Mucosa of descending colon (tissue), 3 donors: ENCODE measurements at regions not wholly inside any gene's neighbourhood (a gene's known extent, or its start where the extent isn't known, plus 50 kb on each side); places are given as distances from the start of the nearest gene placed in this dataset.

ENCODE experiments used
- ATAC-seq: fragments of 200-7000 bp; cut with Tn5 transposase; one replicate; pipeline ENCODE4 v1.9.1; 2020; ENCODE audit warnings: mild to moderate bottlenecking, moderate library complexity
- DNase-seq, 3 donors: peaks; one replicate each; pipeline ENCODE4 v3.0.0-alpha.2; 2020
- H3K36me3 ChIP-seq: fragments of 200-600 bp; one replicate; pipeline ENCODE4 v1.8.0; 2021; ENCODE audit warnings: low read depth, mild to moderate bottlenecking
- H3K4me1 ChIP-seq: fragments of 200-600 bp; one replicate; pipeline ENCODE4 v1.8.0; 2021; ENCODE audit warnings: low read depth, mild to moderate bottlenecking
- H3K4me3 ChIP-seq: fragments of 200-600 bp; one replicate; pipeline ENCODE4 v1.8.0; 2021; ENCODE audit warnings: mild to moderate bottlenecking
- H3K9me3 ChIP-seq: fragments of 200-600 bp; one replicate; pipeline ENCODE4 v1.8.0; 2021; ENCODE audit warnings: mild to moderate bottlenecking
- CTCF ChIP-seq: fragments of 200-600 bp; IDR thresholded peaks from one replicate; pipeline ENCODE4 v1.8.0; 2022; ENCODE audit warnings: antibody characterized with exemption, mild to moderate bottlenecking
- intact Hi-C, 2 donors: fragments of 100-400 bp; cut with DNase I in 1 of 2; cut with micrococcal nuclease in 1 of 2; formaldehyde crosslinking; loops; one replicate each; pipeline versions ENCODE4 v1.11.0 to v1.11.1; 2022; cut with DNase I, micrococcal nuclease
- donor health status: DM: no; HTN: no; CAD: no; lungs with moderate emphysema.
- donor health status: DM: no; HTN: no; CAD: no.
- donor health status: DM: no; HTN: yes; CAD: no.

GRCh38 chr6:148602136-148602535, 144.7 kb upstream of the UST start:
- intact Hi-C loops, result no loop called here
- no peak overlapping the region for H3K4me3 ChIP-seq
- DNase-seq (no peak), ATAC-seq (no peak)
- no peak for TF ChIP-seq CTCF
- no peaks in the 10 kb centered on the region for H3K4me1 ChIP-seq
- H3K36me3 ChIP-seq, result no peaks in the 10 kb centered on the region
- no peaks in the 10 kb centered on the region for H3K9me3 ChIP-seq

- Histone ChIP-seq H3K4me1 (no peaks in the 10 kb centered on the region), H3K9me3 (no peaks in the 10 kb centered on the region), H3K4me3 (no peak overlapping the region), H3K36me3 (no peaks in the 10 kb centered on the region)
- ATAC-seq, result no peak
- no peak for DNase-seq
- intact Hi-C loops, result no loop called here
- no peak for TF ChIP-seq CTCF
Measured at GRCh38 chr6:148608199-148608951, 138.5 kb upstream of the UST start.

DNA sequence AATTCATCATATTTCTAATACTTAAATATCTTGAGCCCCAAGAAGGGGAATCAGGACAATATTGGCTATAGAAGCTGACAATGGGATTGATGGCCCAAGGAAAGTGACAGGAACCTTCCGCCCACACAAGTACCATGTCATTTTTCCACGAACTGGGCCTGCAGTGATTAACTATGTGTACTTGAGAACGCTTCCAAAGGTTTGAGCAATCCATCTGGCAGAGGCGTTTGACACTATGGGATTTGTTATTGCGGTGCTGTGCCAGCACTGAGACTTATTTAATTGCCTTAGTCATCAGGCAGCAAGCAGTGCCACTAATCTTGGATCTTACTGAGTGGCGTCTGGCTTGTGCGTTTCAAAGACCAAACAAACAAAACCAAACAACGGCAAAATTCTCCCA, 135.6 kb upstream of the UST start:
- no peaks in the 10 kb centered on the region for H3K9me3 ChIP-seq
- ATAC-seq, result peak; percentile 46
- peak in 1 of 3 donors; percentile 33 for DNase-seq
- no peak for TF ChIP-seq CTCF
- intact Hi-C loops, result no loop called here
- H3K4me3 ChIP-seq, result no peak overlapping the region
- H3K4me1 ChIP-seq, result no peaks in the 10 kb centered on the region
- no peaks in the 10 kb centered on the region for H3K36me3 ChIP-seq

- intact Hi-C loops, result no loop called here
- no peaks in the 10 kb centered on the region for H3K36me3 ChIP-seq
- no peaks in the 10 kb centered on the region for H3K4me1 ChIP-seq
- DNase-seq (no peak), ATAC-seq (no peak)
- TF ChIP-seq CTCF, result no peak
- no peaks in the 10 kb centered on the region for H3K9me3 ChIP-seq
- H3K4me3 ChIP-seq, result no peak overlapping the region
Measured at GRCh38 chr6:148612043-148612442, 134.8 kb upstream of the UST start.

GRCh38 chr6:148614602-148615001, 132.2 kb upstream of the UST start:
- Histone ChIP-seq H3K4me1 (no peaks in the 10 kb centered on the region), H3K4me3 (no peak overlapping the region), H3K9me3 (no peaks in the 10 kb centered on the region), H3K36me3 (no peaks in the 10 kb centered on the region)
- ATAC-seq, result no peak
- TF ChIP-seq CTCF, result no peak
- intact Hi-C loops, result no loop called here
- no peak for DNase-seq

DNA sequence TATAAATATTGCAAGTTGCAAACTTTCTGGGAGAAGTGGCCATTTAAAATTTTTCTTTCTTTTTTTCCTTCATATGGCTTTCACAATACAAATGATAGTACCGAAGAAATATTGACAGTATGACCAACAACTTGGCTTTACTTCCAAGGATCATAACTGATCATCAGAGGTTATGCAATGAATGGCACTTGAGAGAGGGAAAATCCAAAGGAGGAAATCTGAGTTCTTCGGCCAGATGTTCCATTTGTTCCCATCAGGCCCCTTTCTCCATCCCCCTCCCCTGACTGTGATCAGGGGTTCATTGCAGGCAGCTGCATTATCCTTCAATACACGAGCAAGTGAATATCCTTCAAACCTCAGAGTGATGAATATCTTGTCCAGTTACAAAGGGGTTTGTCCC, 130.0 kb upstream of the UST start:
- no peaks in the 10 kb centered on the region for H3K9me3 ChIP-seq
- ATAC-seq, result no peak

More for the DNA sequence above, 130.0 kb upstream of the UST start:
- no peak for DNase-seq
- H3K36me3 ChIP-seq, result no peaks in the 10 kb centered on the region
- intact Hi-C loops, result no loop called here
- no peak for TF ChIP-seq CTCF
- no peak overlapping the region for H3K4me3 ChIP-seq
- no peaks in the 10 kb centered on the region for H3K4me1 ChIP-seq
